GM18861 (cell line): ENCODE measurements at regions not wholly inside any gene's neighbourhood (a gene's known extent, or its start where the extent isn't known, plus 50 kb on each side); places are given as distances from the start of the nearest gene placed in this dataset.

Experiments
- ATAC-seq: cut with Tn5 transposase; IDR thresholded peaks from one replicate; pipeline ENCODE4 v1.9.1; 2021; ENCODE audit not compliant: unreplicated experiment

DNA sequence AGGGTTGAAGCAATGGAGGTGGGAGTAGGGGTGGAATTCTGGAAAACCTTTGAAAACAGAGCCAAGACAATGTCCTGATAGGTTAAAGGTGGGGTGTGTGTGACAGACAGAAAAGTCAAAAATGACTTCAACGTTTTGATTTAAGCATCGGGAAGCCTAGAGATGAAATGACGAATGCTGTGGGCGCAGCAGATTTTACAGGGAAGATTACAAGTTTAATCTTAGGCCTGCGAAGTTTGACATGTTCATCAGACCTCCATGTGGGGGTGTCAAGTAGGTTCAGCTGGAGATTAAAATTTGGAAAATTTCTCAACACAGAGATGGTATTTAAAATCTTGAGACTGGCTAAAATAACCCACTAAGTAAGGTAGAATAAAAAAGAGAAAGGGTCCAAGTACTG is 453.3 kb downstream of the TXNL1 start:
- no peak for ATAC-seq

- no peak for ATAC-seq
Measured at GRCh38 chr18:56176751-56177150, 461.6 kb downstream of the TXNL1 start.

DNA sequence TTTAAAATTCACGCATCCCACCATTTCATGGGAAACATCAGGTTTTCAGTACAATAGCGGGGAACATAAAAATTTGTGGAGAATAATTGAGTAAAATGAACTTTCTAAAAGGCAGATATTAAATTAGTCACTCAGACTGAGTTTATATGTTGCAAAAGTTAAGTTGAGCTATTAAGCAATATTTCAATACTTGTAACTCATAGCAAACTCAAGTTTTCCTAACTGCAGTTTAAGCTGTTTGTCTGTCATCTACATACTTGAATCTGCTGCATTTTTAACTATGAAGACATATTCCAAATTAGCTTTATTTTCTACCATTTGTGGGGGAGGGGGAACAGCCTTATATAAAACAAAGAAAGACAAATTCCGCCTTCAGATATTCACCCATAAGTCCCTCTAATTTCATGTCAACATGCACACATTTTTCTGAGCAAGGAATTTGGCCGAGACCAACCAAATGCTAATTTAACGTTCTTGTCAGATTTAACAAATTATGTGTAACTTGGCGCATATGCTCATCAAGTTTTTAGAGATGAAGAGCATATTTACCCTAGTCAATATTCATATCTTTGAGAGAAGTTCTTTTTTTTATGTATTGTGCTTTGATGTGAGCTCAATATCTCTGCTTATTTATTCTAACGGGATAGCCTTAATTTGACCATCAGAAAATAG is 462.9 kb downstream of the TXNL1 start:
- ATAC-seq = no peak

DNA sequence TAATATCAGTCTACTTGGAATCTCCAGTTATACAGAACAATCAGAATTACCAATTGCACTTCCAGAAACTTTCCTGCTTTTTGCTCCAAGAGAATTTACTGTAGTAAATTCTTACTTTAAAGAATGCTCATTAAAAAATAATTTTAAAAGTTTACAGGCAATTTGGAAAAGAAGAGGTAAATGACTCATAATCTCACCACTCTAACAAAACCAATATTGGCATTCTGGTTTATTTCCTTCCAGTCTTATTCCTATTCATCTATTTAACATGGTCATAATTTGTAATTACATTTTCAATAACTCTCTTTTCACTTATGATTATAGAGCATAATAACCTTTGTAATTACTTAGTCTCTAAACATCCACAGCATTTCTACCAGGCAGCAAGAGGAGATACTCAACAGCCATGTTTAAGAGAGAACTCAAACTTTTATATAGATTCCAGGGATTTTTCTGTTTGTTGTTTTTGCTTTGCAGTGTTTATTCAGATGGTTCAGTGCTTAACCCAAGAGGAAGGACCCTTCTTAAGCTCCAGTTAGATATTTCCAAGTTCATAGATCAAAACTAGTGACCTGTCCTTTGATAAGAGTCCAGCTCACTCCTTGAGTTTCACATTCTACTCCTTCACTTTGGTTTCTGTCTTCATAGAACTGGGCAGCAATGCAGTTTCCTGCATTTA is 464.7 kb downstream of the TXNL1 start:
- no peak for ATAC-seq

- no peak for ATAC-seq
Measured at GRCh38 chr18:56172527-56172926, 465.9 kb downstream of the TXNL1 start.

DNA sequence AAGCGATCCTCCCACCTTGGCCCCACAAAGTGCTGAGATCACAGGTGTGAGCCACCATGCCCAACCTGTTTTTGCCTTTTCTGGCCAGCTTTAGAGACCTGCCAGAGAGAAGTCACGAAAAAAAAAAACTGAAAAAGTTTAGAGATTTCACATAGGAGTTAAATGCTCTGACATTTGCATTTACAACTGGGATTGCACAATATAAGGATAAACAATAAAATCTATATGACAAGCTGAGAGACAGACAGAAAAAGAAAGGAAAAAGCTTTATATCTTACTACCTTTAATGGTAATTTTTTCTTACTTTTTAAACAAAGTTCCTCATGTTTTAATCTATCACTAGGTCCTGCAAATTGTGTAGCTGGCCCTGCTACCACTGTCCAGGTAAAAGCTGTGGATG is 466.5 kb downstream of the TXNL1 start:
- ATAC-seq = no peak

GRCh38 chr18:56168049-56168781 is 470.2 kb downstream of the TXNL1 start:
- no peak for ATAC-seq

DNA sequence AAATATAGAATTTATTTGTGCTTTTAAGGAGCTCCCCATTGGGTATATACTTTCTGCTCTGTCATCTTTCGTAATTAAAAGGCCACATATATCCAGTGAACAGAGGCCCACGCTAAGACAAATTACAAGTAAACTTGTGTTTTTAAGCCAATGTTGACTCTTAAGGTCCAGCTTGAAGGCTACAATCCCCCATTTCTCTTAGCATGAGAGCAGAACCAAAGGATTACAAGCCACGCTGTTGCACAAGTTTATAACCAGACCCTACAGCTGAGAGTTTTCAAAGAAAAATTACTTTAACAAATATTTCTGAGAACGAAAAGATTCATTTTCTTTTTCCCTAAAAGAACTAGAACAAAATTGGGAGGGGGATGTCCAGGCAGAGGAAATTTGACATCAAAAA is 471.0 kb downstream of the TXNL1 start:
- no peak for ATAC-seq

DNA sequence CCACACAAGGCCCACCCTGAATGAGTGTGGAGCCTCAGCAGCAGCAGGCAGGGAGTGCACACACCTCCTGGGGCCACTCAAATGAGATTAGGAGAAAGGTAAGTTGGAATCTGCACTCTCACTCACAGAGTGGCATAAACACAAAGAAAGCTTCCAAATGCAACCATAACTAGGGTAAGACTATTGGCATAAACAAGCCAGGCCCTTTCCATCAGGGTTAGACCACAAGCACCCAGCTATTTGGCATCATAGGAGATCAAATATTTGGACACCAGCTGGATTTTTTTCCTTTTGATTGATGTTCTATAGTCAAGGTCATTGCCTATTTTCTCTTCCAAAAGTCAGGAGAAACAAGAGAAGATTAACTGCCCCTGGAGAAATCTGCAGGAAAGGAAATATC is 471.5 kb downstream of the TXNL1 start:
- ATAC-seq = no peak

GRCh38 chr18:56165601-56166355 is 472.6 kb downstream of the TXNL1 start:
- ATAC-seq = no peak

- ATAC-seq = no peak
Measured at GRCh38 chr18:56162311-56163265, 475.8 kb downstream of the TXNL1 start.

GRCh38 chr18:56161566-56162260 is 476.7 kb downstream of the TXNL1 start:
- ATAC-seq = no peak

- no peak for ATAC-seq
Measured at GRCh38 chr18:56158676-56159075, 479.7 kb downstream of the TXNL1 start.

DNA sequence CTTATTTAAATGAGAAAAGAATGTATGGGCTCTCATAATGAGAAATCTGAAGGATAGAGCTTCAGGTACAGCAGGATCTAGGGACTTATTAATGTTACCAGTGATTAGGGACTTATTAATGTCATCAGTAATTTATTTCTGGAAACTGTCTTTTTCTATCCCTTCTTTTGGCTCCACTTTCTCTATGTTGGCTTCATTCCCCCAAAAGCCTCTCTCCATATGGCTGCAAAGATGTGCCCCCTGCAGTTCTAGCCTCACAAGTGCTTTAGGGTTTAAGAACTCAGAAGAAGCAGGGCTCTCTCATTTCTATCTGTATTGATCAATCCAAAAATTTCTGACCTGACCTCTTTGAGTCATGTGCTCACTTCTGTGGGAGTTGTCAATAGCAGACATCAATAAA is 480.9 kb downstream of the TXNL1 start:
- no peak for ATAC-seq

GRCh38 chr18:56152551-56153310 is 485.7 kb downstream of the TXNL1 start:
- no peak for ATAC-seq

DNA sequence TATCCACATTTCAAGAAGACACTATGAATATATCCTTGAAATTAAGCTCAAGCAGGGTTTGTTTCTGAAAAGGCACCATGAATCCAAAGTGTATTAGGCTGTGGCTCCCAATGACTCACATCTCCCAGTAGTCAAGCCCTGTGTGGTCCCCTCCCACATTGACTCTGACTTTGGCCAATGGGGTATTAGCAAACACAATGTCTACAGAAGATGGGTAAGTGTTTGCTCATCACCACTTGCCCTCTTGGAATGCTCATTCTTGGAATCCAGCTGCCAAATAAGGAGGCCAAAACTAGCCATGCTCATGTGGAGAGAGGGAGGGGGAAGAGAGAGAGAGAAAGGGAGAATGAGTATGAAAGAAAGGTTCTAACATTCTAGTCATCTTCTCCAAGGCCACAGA is 490.0 kb downstream of the TXNL1 start:
- no peak for ATAC-seq

DNA sequence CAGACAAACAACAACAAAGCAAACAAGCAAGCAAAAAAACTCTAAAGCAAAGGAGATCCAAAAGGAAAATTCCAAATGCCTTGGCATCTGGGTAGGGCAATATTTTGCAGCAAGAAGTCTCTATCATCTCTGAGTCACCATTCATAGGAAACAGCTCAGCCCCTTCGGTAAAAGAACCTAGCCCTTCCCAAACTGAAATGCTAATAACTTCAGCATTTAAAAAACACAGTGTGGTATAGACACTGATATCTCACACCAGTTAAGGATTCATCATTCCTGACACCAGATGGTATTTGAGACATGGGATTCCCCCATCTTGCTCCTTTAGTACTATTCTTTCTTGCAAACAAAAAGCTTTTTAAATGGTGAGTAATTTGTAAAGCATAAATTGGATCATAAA is 491.8 kb downstream of the TXNL1 start:
- ATAC-seq = no peak

DNA sequence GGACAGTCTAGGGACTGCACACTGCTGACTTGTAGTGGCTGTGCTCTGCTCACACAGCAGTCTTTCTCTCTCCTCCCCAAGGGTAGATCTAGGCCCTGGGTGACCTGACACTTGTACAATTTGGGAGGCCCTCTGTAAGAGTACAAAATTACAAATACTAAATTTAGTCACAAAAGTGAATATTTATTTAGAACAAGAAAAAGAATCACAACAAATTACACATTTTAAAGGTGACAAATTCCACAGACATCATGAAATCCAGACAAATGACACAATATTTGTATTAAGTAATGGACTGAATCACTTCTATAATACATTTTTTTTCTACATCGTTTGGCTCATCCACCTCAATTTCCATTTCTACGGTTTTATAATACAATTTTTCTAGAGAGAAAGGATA is 496.4 kb downstream of the TXNL1 start:
- ATAC-seq = no peak

DNA sequence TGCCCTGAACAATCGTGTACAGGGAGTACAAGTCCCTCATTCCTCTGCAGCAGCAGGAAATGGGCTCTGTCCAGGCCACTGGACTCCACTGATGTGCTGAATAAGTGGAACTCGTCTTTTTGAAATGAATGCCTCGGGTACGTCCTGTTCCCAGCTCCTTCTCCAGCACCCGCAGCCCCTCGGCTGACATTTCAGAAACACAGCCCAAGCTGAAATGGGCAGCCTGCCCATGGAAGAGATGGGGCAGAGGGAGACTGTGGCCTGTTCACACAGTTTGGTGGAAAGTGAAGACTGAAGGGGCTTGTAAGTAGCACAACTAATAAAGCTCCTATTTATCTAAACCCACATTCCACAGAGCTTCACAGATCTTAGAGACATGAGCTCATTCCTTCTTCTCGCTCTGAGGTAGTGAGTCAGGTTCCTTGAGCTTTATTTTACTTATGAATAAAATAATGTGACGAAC is 498.6 kb downstream of the TXNL1 start:
- ATAC-seq = no peak
